ENCODE measurements at regions not wholly inside any gene's neighbourhood (a gene's known extent, or its start where the extent isn't known, plus 50 kb on each side); places are given as distances from the start of the nearest gene placed in this dataset.
"Not testable (repeated sequence)": the region's sequence is repeated elsewhere in the genome, so short reads cannot be mapped to it uniquely, and the experiment has no call there.

DNA sequence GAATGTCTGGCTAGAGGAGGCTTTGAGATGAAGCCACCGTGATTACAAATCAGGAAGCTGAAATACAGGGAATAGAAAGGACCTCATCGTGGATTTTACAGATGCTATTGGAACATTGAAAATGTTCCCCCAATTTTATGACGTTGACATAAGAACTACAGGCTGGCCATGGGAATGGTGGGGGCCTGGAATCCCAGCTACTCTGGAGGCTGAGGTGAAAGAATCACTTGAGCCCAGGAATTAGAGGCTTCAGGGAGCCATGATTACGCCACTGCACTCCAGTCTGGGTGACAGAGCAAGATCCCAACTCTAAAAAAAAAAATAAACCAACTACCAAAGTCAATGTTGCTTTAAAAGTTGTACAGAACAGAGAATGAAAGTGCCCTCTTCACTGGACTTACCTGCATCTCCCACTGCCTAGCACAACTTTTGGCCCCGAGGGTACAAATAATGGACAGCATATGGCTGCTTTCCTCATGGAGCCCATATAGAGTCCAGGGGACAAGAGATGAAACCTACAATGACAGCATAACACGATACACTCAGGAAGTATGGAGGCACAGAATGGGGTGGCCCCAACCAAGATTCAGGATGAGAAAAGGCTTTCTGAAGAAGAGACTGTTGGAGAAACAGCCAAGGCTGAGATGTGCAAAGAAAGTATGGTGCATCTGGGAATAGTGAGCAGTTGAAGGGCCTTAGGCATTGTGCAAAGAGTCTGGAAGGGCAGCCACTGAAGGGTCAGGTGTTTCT lies 254.8 kb downstream of the MYCN start:
- no peak for DNase-seq (ENCODE audit: low read depth in 2 of 3, low spot score in 1 of 3)

DNA sequence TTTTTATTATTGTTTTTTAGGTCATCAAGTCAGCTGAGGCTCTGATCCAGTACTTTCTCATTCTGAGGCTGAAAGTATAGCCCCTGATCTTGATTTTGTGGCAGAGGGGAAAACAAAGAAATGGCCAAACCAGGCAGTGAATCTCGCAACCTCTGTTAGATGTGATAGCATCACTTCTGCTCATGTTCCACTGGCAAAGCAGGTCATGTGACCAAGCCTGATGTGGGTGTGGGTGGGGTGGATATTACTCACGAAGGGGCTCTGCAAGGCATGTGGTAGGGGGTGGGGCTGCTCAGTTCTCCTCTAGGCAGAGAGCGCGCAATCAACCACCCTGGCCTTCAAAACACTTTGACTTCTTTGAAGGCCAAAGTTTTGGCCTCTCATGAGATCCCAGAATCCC lies 254.2 kb downstream of the MYCN start:
- no peak for DNase-seq (ENCODE audit: low read depth in 2 of 3, low spot score in 1 of 3)

- DNase-seq (ENCODE audit: low read depth in 2 of 3, low spot score in 1 of 3), result no peak
Measured at GRCh38 chr2:16194096-16194390, 253.7 kb downstream of the MYCN start.

DNA sequence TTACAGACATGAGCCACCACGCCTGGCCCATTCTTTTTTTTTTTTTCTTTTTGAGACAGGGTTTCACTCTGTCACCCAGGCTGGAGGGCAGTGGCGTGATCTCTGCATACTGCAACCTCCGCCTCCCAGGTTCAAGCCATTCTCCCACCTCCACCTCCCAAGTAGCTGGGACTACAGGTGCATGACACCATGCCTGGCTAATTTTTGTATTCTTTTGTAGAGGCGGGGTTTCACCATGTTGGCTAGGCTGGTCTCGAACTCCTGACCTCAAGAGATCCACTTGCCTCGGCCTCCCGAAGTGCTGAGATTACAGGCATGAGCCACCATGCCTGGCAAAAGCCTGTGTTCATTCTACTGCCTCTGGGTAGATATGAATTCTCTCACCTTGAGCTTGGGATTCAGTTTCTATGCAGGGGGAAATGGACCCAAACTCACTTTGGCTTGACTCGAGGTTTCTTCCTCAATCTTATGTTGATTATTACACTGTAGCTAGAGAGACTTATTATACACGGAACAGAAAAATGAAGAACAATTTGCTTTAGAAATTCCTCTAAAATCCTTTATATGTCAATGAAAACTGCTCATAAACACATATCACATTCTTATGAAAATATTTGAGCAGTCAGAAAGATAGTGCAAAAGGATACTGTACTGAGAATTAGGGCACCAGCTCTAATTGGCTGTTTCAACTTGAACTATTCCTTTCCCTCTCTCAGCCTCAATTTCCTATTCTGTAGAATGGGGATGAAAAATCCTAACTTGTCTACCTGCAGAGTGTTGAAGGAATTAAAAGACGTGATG lies 252.3 kb downstream of the MYCN start:
- no peak for DNase-seq (ENCODE audit: low read depth in 2 of 3, low spot score in 1 of 3)

DNA sequence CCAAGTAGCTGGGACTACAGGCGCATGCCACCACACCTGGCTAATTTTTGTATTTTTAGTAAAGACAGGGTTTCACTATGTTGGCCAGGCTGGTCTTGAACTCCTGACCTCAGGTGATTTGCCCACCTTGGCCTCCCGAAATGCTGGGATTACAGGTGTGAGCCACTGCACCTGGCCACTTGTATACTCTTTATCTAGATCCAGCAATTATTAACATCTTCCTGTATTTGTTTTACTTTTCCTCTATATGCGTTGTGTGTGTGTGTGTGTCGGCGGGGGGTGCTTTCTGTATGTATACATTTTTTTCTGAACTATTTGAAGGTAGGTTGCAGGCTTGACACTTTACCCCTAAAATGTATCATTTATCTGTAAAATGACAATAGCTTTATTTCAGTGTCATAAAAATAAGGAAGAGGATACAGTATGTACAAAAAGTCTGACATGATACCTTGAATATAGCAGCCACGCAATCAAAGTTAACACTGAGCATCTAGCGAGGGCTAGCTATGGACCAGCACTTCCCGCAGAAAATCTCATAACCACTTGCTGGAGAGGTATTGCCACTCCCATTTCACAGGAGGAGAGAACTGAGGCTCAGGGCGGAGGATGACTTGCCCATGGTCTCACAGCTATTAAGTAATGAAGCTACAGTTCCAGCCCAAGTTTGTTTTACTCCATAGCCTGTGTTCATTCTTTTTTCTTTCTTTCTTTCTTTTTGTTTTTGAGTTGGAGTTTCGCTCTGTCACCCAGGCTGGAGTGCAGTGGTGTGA lies 251.3 kb downstream of the MYCN start:
- DNase-seq (ENCODE audit: low read depth in 2 of 3, low spot score in 1 of 3), result no peak

- DNase-seq (ENCODE audit: low read depth in 2 of 3, low spot score in 1 of 3), result no peak
Measured at GRCh38 chr2:16190446-16191270, 250.3 kb downstream of the MYCN start.

- no peak for DNase-seq (ENCODE audit: low read depth in 2 of 3, low spot score in 1 of 3)
Measured at GRCh38 chr2:16189836-16190160, 249.4 kb downstream of the MYCN start.

- no peak for DNase-seq (ENCODE audit: low read depth in 2 of 3, low spot score in 1 of 3)
Measured at GRCh38 chr2:16189029-16189835, 248.9 kb downstream of the MYCN start.

GRCh38 chr2:16188261-16188890 lies 248.0 kb downstream of the MYCN start:
- no peak for DNase-seq (ENCODE audit: low read depth in 2 of 3, low spot score in 1 of 3)

DNA sequence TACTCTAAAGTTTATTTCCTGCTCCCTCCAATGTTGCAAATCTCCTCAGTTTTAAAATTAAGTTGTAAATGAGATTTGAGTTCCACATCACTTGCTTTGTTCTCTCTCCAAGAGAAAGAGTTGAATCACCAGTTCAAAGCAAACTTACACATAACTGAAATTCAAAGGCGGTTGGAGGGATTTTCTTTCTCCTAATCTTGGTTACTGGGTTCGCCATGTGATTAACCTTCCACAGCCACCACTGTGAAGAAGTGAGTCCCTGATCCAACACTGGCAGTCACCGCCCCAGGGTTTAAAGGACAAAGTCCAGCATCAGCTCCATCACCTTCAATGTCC lies 247.1 kb downstream of the MYCN start:
- no peak for DNase-seq (ENCODE audit: low read depth in 2 of 3, low spot score in 1 of 3)

- DNase-seq (ENCODE audit: low read depth in 2 of 3, low spot score in 1 of 3), result no peak
Measured at GRCh38 chr2:16186661-16187481, 246.5 kb downstream of the MYCN start.

GRCh38 chr2:16185801-16186272 lies 245.5 kb downstream of the MYCN start:
- no peak for DNase-seq (ENCODE audit: low read depth in 2 of 3, low spot score in 1 of 3)

GRCh38 chr2:16184945-16185660 lies 244.8 kb downstream of the MYCN start:
- DNase-seq (ENCODE audit: low read depth in 2 of 3, low spot score in 1 of 3), result no peak

- DNase-seq (ENCODE audit: low read depth in 2 of 3, low spot score in 1 of 3), result no peak
Measured at GRCh38 chr2:16184341-16184890, 244.1 kb downstream of the MYCN start.

DNA sequence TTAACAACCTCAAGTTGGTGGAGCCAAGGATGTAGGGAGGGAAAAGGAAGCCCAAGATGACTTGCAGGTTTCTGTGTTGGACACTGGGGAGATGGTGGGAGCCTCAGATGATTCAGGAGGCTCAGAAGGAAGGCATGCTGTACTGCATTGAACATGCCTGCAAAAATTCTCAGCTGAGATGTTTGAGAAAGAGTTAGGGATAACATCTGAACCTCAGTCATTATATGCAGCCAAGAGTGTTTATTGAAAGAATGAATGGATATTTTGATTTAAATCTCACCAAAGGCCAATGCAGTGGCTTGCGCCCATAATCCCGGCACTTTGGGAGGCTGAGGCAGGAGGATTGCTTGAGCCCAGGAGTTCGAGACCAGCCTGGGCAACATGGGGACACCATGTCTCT lies 243.0 kb downstream of the MYCN start:
- DNase-seq (ENCODE audit: low read depth in 2 of 3, low spot score in 1 of 3), result no peak

DNA sequence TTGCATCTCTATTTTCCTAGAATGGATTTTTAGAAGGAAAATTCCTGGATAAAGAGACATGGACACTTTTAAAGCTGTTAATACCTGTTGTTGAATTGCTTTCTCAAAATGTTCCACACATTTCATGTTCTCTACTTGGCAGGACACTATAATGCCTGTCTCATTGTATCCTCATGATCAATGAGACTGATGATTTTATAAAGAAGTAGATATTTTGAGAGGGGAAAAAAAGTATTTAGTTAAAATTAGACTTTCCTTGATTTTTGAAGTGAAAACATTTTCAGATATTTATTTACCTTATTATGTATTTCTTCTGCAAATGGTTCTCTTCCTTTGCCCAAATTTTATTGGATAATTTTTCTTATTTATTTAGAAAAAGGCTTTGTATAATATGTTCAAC lies 242.5 kb downstream of the MYCN start:
- DNase-seq (ENCODE audit: low read depth in 2 of 3, low spot score in 1 of 3), result no peak

DNA sequence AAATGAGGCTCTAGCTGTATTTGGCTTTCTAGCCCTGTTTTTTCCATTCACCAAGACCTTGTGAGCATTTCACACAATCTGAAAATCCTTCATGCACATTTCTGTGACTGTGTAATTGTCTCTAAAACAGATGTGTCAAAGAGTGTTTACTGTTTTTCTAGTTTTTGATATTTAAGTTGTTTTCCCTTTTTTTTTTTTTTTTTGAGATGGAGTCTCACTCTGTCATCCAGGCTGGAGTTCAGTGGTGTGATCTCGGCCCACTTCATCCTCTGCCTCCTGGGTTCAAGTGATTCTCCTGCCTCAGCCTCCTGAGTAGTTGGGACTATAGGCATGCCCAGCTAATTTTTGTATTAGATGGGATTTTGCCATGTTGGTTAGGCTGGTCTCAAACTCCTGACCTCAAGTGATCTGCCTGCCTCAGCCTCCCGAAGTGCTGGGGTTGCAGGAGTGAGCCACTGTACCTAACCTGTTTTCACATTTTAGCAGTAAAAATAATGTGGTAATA lies 242.0 kb downstream of the MYCN start:
- not testable (repeated sequence) for DNase-seq (ENCODE audit: low read depth in 2 of 3, low spot score in 1 of 3)

DNA sequence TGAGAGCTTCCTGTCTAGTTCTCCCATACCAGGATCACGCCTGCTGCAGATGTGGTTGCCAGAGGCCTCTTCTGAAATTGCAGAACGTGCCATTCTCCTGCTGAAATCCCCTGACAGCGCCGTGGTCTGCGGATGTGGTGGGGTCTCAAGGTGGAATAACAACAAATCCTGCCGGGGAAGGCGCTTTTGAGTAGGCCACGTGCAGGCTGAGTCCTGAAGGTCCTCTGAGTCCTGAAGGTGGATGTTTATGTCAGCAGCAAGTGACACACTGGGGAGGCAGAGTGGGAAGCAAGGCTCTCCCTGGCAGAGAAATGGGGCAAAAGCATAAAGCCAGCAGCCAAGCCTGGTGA lies 241.4 kb downstream of the MYCN start:
- DNase-seq (ENCODE audit: low read depth in 2 of 3, low spot score in 1 of 3), result no peak
